Lower leg skin (tissue), 4 donors: ENCODE measurements at regions not wholly inside any gene's neighbourhood (a gene's known extent, or its start where the extent isn't known, plus 50 kb on each side); places are given as distances from the start of the nearest gene placed in this dataset.

Experiments used
- DNase-seq, 2 donors: peaks; one replicate each; pipeline ENCODE4 v3.0.0-alpha.2; 2019; ENCODE audit warnings: low spot score in 2 of 2
- H3K4me3 ChIP-seq: fragments of 200-600 bp; sonication (generic); 2 replicates; pipeline ENCODE4 v1.5.1; 2017; ENCODE audit warnings: mild to moderate bottlenecking, low read depth; ENCODE audit not compliant: poor library complexity, severe bottlenecking
- CTCF ChIP-seq, 3 donors: fragments of 450-650 bp; IDR thresholded peaks; one replicate each; pipeline ENCODE4 v1.5.1; 2016; ENCODE audit warnings: antibody characterized with exemption in 3 of 3, mild to moderate bottlenecking in 3 of 3, moderate library complexity in 2 of 3
- POLR2A ChIP-seq, 2 donors: fragments of 450-650 bp; IDR thresholded peaks; one replicate each; pipeline ENCODE4 v1.6.1; 2016 to 2017; ENCODE audit warnings: antibody characterized with exemption in 2 of 2, mild to moderate bottlenecking in 1 of 2, moderate library complexity in 1 of 2
- WGBS, 2 donors: methylation state at CpG; one replicate each; pipeline ENCODE4 v1.1.5; 2018; 5-methylcytosine and 5-hydroxymethylcytosine counted together
- intact Hi-C: fragments of 100-400 bp; cut with DNase I; formaldehyde crosslinking; loops from one replicate; pipeline ENCODE4 v1.15.0; 2023; ENCODE audit warnings: low total_unique reads

- DNase-seq, result no peak
- WGBS, 2 donors, result 66 to 71% methylated on average over 6 of the region's 6 CpGs
- intact Hi-C loops, result no loop called here
- TF ChIP-seq POLR2A (IDR thresholded peaks at IDR 0.05), result no peak
- TF ChIP-seq CTCF (IDR thresholded peaks at IDR 0.05), result no peak
- no peak overlapping the region for H3K4me3 ChIP-seq
These were observed 527.3 kb downstream of the GABRG1 start for GRCh38 chr4:45596379-45597101.

- H3K4me3 ChIP-seq, result no peak overlapping the region
- TF ChIP-seq CTCF (IDR thresholded peaks at IDR 0.05) (no peak), POLR2A (IDR thresholded peaks at IDR 0.05) (no peak)
- 9 to 11% methylated on average over 3 of the region's 3 CpGs for WGBS, 2 donors
- intact Hi-C loops, result no loop called here
- DNase-seq, result no peak
These were observed 543.5 kb downstream of the GABRG1 start for GRCh38 chr4:45580334-45580733.

- H3K4me3 ChIP-seq, result no peak overlapping the region
- 78 to 89% methylated on average over 1 of the region's 1 CpG for WGBS, 2 donors
- intact Hi-C loops, result no loop called here
- DNase-seq, result no peak
- TF ChIP-seq POLR2A (IDR thresholded peaks at IDR 0.05) (no peak), CTCF (IDR thresholded peaks at IDR 0.05) (no peak)
These were observed 545.0 kb downstream of the GABRG1 start for GRCh38 chr4:45578874-45579273.

- H3K4me3 ChIP-seq, result no peak overlapping the region
- TF ChIP-seq POLR2A (IDR thresholded peaks at IDR 0.05), result no peak
- TF ChIP-seq CTCF (IDR thresholded peaks at IDR 0.05), result no peak
- intact Hi-C loops, result no loop called here
- no peak for DNase-seq
- 74 to 79% methylated on average over 2 of the region's 2 CpGs for WGBS, 2 donors
These were observed 547.6 kb downstream of the GABRG1 start for GRCh38 chr4:45576275-45576674.

GRCh38 chr4:45569619-45570018 lies 554.2 kb downstream of the GABRG1 start:
- H3K4me3 ChIP-seq, result no peak overlapping the region
- intact Hi-C loops, result no loop called here
- no peak for TF ChIP-seq POLR2A (IDR thresholded peaks at IDR 0.05)
- TF ChIP-seq CTCF (IDR thresholded peaks at IDR 0.05), result no peak
- WGBS, 2 donors, result 62 to 69% methylated on average over 1 of the region's 1 CpG
- DNase-seq, result no peak

GRCh38 chr4:45568694-45569093 lies 555.2 kb downstream of the GABRG1 start:
- 50 to 61% methylated on average over 3 of the region's 3 CpGs for WGBS, 2 donors

More at GRCh38 chr4:45568694-45569093, 555.2 kb downstream of the GABRG1 start:
- no peak for DNase-seq
- H3K4me3 ChIP-seq, result no peak overlapping the region
- intact Hi-C loops, result no loop called here
- TF ChIP-seq POLR2A (IDR thresholded peaks at IDR 0.05) (no peak), CTCF (IDR thresholded peaks at IDR 0.05) (no peak)
